H1 (cell line): ENCODE measurements at regions not wholly inside any gene's neighbourhood (a gene's known extent, or its start where the extent isn't known, plus 50 kb on each side); places are given as distances from the start of the nearest gene placed in this dataset.

Source experiments
- CHD2 ChIP-seq: IDR thresholded peaks from 2 replicates; pipeline ENCODE4 v1.6.1; 2012; ENCODE audit warnings: low read length, improper control_type of control experiment
- RNF2 ChIP-seq: fragments of 200-900, 300-1000 bp; sonication (generic); IDR thresholded peaks from 2 replicates; pipeline ENCODE4 v1.7.1; 2016; ENCODE audit warnings: borderline replicate concordance, low read depth, mild to moderate bottlenecking, antibody characterized with exemption, low read length; ENCODE audit not compliant: poor library complexity, severe bottlenecking; ENCODE audit errors: missing control alignments

DNA sequence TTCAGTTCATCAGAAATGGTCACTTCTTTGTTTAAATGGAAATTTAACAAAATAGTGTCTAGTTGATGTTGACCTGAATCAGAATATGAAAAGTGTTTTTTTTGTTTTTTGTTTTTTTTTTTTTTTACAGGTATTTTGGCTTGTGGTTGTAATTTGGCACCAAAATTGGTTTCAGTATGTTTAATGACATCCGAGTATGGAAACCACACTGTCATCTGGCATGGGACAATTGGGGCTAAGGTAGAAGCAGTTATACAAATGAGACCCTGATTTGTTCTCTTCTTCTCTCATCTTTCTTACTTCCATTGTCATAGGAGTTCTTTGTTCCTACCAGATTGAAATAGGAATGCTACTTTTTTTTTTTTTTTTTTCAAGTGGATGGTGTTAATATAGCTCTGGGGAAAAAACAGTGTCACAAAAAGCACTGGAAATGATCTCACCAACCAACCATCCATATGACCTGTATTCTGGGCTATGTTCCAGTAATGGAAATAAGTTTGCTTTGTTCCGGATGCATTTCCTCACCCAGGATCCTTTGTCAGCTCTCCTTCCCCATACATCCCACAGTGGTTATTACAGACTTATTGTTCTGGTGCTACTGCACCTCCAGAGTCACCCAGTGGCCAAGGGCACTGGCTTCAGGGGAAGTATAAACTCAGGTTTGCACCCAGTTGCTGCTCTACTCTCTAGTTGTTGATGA lies 95.8 kb downstream of the ATXN3L start (continued):
- TF ChIP-seq RNF2: no peak
- no peak for TF ChIP-seq CHD2
- TF ChIP-seq, all 59 proteins: peak for 0
